GM12878 (cell line): ENCODE measurements at regions not wholly inside any gene's neighbourhood (a gene's known extent, or its start where the extent isn't known, plus 50 kb on each side); places are given as distances from the start of the nearest gene placed in this dataset.

ENCODE experiments used
- BCL11A ChIP-seq: IDR thresholded peaks from 2 replicates; pipeline ENCODE4 v1.6.1; 2011; ENCODE audit warnings: low read depth, low read length
- CREB1 ChIP-seq: IDR thresholded peaks from 2 replicates; pipeline ENCODE4 v1.6.1; 2012; ENCODE audit warnings: low read depth, mild to moderate bottlenecking, inconsistent platforms
- ETV6 ChIP-seq, 2 experiments: fragments of 450-650 bp in 1 of 2; IDR thresholded peaks in 1 of 2; conservative IDR thresholded peaks in 1 of 2; 2 replicates each; pipeline ENCODE4 v1.6.1; 2014; ENCODE audit warnings: antibody characterized with exemption in 1 of 2, borderline replicate concordance in 1 of 2, low read depth in 1 of 2, mild to moderate bottlenecking in 1 of 2, moderate library complexity in 1 of 2
- IKZF2 ChIP-seq, 2 experiments: fragments of 450-650 bp; IDR thresholded peaks; 2 replicates each; pipeline ENCODE4 v1.6.1; 2017; ENCODE audit warnings: mild to moderate bottlenecking in 2 of 2, moderate library complexity in 2 of 2
- IRF4 ChIP-seq: IDR thresholded peaks from 2 replicates; pipeline ENCODE4 v1.6.1; 2011; ENCODE audit warnings: low read depth, low read length
- MEF2A ChIP-seq: IDR thresholded peaks from 2 replicates; pipeline ENCODE4 v1.6.1; 2011; ENCODE audit warnings: low read depth, mild to moderate bottlenecking, low read length, moderate library complexity; ENCODE audit not compliant: insufficient read depth
- NFIC ChIP-seq: IDR thresholded peaks from 2 replicates; pipeline ENCODE4 v1.6.1; 2012; ENCODE audit warnings: low read depth, mild to moderate bottlenecking, inconsistent platforms, low read length, moderate library complexity
- NFXL1 ChIP-seq: fragments of 450-650 bp; IDR thresholded peaks from 2 replicates; pipeline ENCODE4 v1.6.1; 2017; ENCODE audit warnings: antibody characterized with exemption, mild to moderate bottlenecking, borderline replicate concordance
- NR2C1 ChIP-seq: fragments of 450-650 bp; IDR thresholded peaks from 2 replicates; pipeline ENCODE4 v1.6.1; 2017; ENCODE audit warnings: antibody characterized with exemption, mild to moderate bottlenecking, moderate library complexity
- REST ChIP-seq: IDR thresholded peaks from 2 replicates; pipeline ENCODE4 v1.6.1; 2012; ENCODE audit warnings: mild to moderate bottlenecking, low read depth, low read length
- RUNX3 ChIP-seq: IDR thresholded peaks from 2 replicates; pipeline ENCODE4 v1.6.1; 2012; ENCODE audit warnings: low read length, inconsistent platforms
- TF ChIP-seq, protein P1 (sequence below): IDR thresholded peaks from 2 replicates; pipeline ENCODE4 v1.6.1; 2011; ENCODE audit warnings: low read depth, mild to moderate bottlenecking, low read length, moderate library complexity, borderline replicate concordance; ENCODE audit errors: extremely low read depth

DNA sequence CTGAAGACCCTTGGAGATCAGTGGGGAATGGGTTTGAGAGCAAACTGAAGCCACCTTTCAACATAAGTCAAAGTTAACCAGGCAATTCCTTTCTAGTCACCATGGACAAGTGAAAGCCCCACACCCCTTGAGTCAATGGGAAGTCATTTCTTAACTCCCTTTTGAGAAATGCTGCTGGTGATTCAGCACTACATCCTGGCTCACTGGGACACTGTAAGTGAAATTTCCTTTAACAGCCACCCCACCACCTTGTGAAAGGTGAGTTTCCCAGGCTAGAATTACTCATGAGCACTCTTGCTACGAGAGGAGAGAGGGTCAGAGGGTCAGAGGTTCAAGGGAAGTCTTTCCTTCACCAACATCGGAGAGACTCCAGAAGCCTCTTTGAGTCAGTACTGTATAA lies 93.3 kb upstream of the MARCKS start (continued):
- TF ChIP-seq REST, result no peak
- TF ChIP-seq NR2C1, result no peak
- peak; percentile 76 for TF ChIP-seq IRF4
- peak; percentile 49; the same call in 1 of the 2 replicates for TF ChIP-seq RUNX3
- TF ChIP-seq MEF2A, result 0 out of 2 replicates have a peak, but pooled peaks have one; percentile 13
- TF ChIP-seq, protein P1, sequence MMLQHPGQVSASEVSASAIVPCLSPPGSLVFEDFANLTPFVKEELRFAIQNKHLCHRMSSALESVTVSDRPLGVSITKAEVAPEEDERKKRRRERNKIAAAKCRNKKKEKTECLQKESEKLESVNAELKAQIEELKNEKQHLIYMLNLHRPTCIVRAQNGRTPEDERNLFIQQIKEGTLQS, result no peak
- peak; percentile 45 to 57; a peak in 3 of 4 replicates for TF ChIP-seq IKZF2 (IDR thresholded peaks at IDR 0.05)
- TF ChIP-seq ETV6 (conservative IDR thresholded peaks at IDR 0.05 in 1 of 2, IDR thresholded peaks at IDR 0.05 in 1 of 2; ENCODE audit: borderline replicate concordance in 1 of 2, low read depth in 1 of 2), result peak in 1 of 2 experiments; percentile 70; a peak in 2 of 4 replicates
- TF ChIP-seq NFXL1, result no peak
- no peak for TF ChIP-seq BCL11A
- no peak for TF ChIP-seq CREB1
- peak; percentile 76 for TF ChIP-seq NFIC
